Panc1 (cell line): ENCODE measurements at regions not wholly inside any gene's neighbourhood (a gene's known extent, or its start where the extent isn't known, plus 50 kb on each side); places are given as distances from the start of the nearest gene placed in this dataset.

ENCODE experiments used
- CTCF ChIP-seq: fragments of 450-650 bp; IDR thresholded peaks from 2 replicates; pipeline ENCODE4 v1.5.1; 2017; ENCODE audit warnings: mild to moderate bottlenecking
- POLR2AphosphoS5 ChIP-seq: IDR thresholded peaks from 2 replicates; pipeline ENCODE4 v1.6.1; 2012; ENCODE audit warnings: mild to moderate bottlenecking, low read depth, low read length, moderate library complexity
- REST ChIP-seq, 2 experiments: IDR thresholded peaks; 2 replicates each; pipeline ENCODE4 v1.6.1; 2011 to 2012; ENCODE audit warnings: low read depth in 2 of 2, control low read depth in 1 of 2, low read length in 1 of 2, mild to moderate bottlenecking in 1 of 2, moderate library complexity in 1 of 2; ENCODE audit not compliant: insufficient read depth in 1 of 2
- SIN3A ChIP-seq: IDR thresholded peaks from 2 replicates; pipeline ENCODE4 v1.6.1; 2012; ENCODE audit warnings: low read depth, mild to moderate bottlenecking, low read length, moderate library complexity, borderline replicate concordance; ENCODE audit not compliant: insufficient read depth

DNA sequence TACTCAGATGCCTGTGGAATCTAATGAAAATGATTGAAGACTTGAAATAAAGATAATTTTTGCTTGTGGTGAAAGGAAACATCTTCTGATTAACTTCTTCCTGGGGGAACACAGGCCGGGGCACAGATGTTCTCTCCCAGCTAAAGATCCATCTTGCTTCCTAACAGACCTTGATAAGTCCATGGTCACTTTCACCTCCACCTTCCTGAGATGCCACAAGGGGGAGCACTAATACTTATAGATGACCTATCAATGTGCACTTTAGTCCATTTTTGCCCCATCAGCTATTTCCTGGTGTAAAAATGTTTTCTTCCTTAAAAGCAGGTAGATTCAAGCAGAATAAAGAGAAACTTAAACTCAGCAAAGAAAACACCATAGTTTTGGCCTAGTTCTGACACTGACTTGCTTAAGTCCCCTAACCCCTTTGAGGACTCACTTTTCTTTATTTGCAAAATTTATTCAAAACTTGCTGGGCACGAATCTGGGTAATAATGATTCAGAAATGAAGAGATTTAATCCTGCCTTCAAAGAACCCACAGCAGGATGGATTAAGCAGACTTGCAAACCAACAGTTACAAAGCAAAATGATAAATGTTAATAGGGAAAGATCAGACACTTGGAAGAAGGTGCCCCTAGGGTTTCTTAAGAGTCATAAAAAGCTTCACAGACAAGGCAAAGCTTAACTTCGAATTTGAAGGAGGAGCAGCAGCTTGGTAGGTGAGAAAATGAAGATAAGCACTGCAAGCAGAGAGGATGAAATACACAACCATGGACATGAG lies 158.7 kb downstream of the RAB38 start:
- TF ChIP-seq CTCF (peak; percentile 84), POLR2AphosphoS5 (no peak), SIN3A (no peak), REST (IDR thresholded peaks at IDR 0.05; ENCODE audit: insufficient read depth in 1 of 2, low read depth in 2 of 2, low read length in 1 of 2) (no peak)
